GM12864 (cell line): ENCODE measurements at regions not wholly inside any gene's neighbourhood (a gene's known extent, or its start where the extent isn't known, plus 50 kb on each side); places are given as distances from the start of the nearest gene placed in this dataset.

ENCODE experiments used
- DNase-seq: peaks from one replicate; pipeline ENCODE4 v3.0.0-alpha.2; 2011; ENCODE audit warnings: low read depth
- H3K4me3 ChIP-seq: 2 replicates; pipeline ENCODE4 v1.5.1; 2011; ENCODE audit warnings: mild to moderate bottlenecking, low read depth, low read length, control low read depth
- TF ChIP-seq, protein P1 (sequence below): IDR thresholded peaks from 2 replicates; pipeline ENCODE4 v1.5.1; 2011; ENCODE audit warnings: low read depth, mild to moderate bottlenecking, moderate library complexity, low read length, control low read depth, inconsistent platforms; ENCODE audit errors: missing control alignments

DNA sequence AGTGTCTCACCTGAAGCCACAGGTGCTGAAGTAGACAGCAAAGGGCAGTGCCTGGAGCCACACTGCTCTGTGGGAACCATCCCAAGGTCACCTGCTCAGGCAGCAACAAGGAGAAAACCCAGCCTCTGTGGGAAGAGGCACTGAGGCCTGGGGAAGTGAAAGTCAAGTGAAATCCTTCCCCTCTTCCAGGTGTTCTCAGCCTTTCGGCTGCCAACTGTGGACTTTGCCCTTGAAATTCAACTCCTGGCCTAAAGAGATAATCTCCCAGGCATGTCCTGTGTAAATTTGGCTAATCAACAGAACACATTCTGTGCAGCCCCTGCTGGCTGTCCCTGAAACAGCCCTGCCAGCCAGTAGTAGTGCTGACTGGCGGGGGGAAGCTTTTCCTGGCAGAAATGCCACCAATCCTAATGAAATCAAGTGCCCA is 112.1 kb downstream of the RPL27A start:
- H3K4me3 ChIP-seq, result no peak overlapping the region
- TF ChIP-seq, protein P1, sequence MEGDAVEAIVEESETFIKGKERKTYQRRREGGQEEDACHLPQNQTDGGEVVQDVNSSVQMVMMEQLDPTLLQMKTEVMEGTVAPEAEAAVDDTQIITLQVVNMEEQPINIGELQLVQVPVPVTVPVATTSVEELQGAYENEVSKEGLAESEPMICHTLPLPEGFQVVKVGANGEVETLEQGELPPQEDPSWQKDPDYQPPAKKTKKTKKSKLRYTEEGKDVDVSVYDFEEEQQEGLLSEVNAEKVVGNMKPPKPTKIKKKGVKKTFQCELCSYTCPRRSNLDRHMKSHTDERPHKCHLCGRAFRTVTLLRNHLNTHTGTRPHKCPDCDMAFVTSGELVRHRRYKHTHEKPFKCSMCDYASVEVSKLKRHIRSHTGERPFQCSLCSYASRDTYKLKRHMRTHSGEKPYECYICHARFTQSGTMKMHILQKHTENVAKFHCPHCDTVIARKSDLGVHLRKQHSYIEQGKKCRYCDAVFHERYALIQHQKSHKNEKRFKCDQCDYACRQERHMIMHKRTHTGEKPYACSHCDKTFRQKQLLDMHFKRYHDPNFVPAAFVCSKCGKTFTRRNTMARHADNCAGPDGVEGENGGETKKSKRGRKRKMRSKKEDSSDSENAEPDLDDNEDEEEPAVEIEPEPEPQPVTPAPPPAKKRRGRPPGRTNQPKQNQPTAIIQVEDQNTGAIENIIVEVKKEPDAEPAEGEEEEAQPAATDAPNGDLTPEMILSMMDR, result peak; percentile 32
- DNase-seq, result no peak

DNA sequence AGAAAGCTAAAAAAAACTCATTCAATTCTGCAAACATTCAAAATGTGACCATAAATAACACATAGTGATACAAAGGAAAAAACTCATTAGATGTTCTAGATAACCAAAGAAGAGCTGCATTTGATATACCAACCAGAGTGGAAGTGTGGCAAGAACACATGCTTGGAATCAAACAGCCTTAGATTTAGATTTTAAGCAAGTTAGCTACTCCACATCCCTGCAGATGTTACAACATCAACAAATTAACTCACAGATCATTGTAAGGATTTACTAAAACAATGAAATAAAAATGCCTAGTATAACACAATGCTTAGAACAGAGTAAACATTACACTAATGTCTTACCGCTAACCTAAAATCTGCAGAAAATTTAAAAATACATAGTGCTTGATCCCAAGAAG is 114.0 kb upstream of the AKIP1 start:
- H3K4me3 ChIP-seq, result no peak overlapping the region
- DNase-seq, result no peak
- TF ChIP-seq, protein P1, result no peak

DNA sequence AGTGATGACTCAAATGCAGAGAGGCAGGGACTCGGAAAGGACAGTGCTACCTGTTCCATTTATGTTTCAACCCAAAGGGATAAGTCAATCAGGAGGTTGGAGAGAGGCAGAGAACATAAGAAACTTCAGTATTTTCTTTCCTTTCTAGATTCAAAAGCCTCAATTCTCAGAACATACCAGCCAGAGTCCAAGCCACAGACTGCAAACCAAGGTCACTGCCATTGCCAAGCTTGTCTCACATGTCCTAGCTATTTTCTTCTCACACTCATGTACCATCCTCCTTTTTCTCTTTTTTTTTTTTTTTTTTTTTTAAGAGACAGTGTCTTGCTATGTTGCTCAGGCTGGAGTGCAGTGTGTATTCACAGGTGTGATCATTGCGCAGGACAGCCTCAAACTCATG is 111.7 kb upstream of the AKIP1 start:
- TF ChIP-seq, protein P1, result no peak
- no peak overlapping the region for H3K4me3 ChIP-seq
- DNase-seq, result no peak

DNA sequence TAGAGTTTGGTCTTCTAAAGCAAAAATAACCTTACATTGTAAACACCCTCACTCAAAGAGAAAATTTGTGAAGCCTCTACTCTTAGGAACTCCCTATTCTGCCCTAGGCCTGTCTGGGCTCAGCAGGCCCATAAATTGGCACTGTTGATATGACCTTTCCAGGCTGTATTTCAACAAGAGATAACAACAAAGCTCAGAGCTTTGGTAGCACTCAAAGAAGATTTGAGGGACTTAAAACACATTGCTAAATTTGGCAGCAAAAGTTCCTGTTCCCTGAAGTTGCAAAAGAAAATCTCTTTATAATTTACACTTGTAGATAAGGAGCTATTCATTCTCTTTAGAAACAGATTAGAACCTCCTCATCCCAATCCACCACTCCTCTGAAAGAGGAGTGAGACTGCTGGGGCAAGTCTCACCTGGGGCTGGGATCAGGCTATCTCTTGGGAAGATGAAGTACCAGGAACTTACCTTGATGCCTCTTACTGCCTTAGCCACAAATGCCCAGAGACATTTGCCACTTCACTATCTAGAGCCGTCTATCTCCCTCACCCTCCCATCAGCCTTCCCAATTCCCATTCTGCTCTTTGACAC is 110.4 kb upstream of the AKIP1 start:
- DNase-seq, result no peak
- no peak overlapping the region for H3K4me3 ChIP-seq
- TF ChIP-seq, protein P1, result no peak

DNA sequence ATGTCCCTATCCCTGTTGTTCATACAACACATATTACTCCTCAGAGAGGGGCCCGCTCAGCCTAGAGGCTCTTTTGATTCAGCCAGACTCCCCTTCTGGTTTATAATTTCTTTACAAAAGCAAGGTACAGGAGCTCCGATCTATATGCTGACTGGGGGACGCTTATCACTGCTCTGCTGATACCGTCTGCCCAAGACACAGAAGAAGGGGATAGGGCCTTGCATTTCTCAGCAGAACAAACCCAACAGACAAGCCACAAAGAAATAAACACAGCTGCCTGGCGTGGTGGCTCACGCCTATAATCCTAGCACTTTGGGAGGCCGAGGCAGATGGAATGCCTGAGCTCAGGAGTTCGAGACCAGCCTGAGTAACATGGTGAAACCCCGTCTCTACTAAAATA is 109.9 kb upstream of the AKIP1 start:
- DNase-seq, result no peak
- TF ChIP-seq, protein P1, result no peak
- no peak overlapping the region for H3K4me3 ChIP-seq

DNA sequence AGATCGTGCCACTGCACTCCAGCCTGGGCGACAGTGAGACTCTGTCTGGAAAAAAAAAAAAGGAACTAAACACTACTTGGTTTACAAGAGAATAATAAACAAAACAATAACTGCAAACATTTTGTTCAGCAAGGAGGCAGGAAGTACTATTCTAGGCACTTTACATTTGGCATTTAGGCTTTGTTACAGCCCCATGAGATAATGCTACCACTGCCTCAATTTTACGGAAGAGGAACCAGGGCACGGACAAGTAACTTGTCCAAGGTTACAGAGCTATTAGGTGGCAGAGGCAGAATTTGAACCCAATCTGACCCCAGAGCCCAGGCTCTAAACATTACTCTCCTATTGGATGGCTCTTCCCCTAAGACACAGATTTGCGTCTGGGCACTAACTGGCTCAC is 108.7 kb upstream of the AKIP1 start:
- DNase-seq, result no peak
- H3K4me3 ChIP-seq, result no peak overlapping the region
- TF ChIP-seq, protein P1, result no peak

DNA sequence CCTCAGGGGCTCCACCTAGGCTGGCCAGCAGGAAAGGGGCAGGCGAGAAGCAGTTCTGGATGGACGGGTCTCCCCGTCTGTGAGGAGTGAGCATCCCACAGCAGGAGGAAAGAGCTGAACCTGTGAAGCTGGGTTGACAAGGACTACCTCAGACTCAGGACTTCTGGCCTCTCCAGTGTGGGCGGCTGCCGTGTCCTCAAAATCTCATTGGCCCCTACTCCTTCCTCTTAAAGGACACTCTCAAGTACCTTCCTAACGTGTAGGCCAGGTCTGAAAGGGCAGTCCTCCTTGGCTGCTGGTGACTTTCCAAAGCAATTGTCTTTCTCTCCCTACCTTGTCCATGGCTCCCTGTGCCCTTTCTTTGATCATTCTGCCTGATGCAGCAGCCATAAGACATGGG is 107.0 kb upstream of the AKIP1 start:
- no peak for DNase-seq
- TF ChIP-seq, protein P1, result no peak
- no peak overlapping the region for H3K4me3 ChIP-seq
